ENCODE measurements at regions not wholly inside any gene's neighbourhood (a gene's known extent, or its start where the extent isn't known, plus 50 kb on each side); places are given as distances from the start of the nearest gene placed in this dataset.

GRCh38 chr4:180101348-180102083, 2141.7 kb upstream of the TENM3 start:
- no peaks in the 10 kb centered on the region for H3K9me3 ChIP-seq (ENCODE audit: control insufficient read depth, insufficient read depth, low read length)
- no peaks in the 10 kb centered on the region for H3K27me3 ChIP-seq (ENCODE audit: control insufficient read depth, insufficient read depth, low read length)
- H3K4me3 ChIP-seq (ENCODE audit: low read depth, low read length): no peak overlapping the region
- no peak overlapping the region for H3K27ac ChIP-seq (ENCODE audit: low read depth, low read length)
- DNase-seq (ENCODE audit: low read depth in 4 of 6, low spot score in 6 of 6): no peak
- H3K4me1 ChIP-seq (ENCODE audit: control insufficient read depth, insufficient read depth, low read length): no peaks in the 10 kb centered on the region
- H3K36me3 ChIP-seq (ENCODE audit: control insufficient read depth, insufficient read depth, low read length): peaks cover 3% of the 10 kb centered on the region
- 89% methylated on average over 28 of the region's 28 CpGs for WGBS (ENCODE audit: insufficient coverage)

GRCh38 chr4:180103794-180104193, 2139.4 kb upstream of the TENM3 start:
- Histone ChIP-seq H3K4me3 (ENCODE audit: low read depth, low read length) (no peak overlapping the region), H3K27me3 (ENCODE audit: control insufficient read depth, insufficient read depth, low read length) (no peaks in the 10 kb centered on the region), H3K36me3 (ENCODE audit: control insufficient read depth, insufficient read depth, low read length) (peaks cover 3% of the 10 kb centered on the region), H3K27ac (ENCODE audit: low read depth, low read length) (no peak overlapping the region), H3K9me3 (ENCODE audit: control insufficient read depth, insufficient read depth, low read length) (no peaks in the 10 kb centered on the region), H3K4me1 (ENCODE audit: control insufficient read depth, insufficient read depth, low read length) (no peaks in the 10 kb centered on the region)
- no CpG with 5 or more reads among the region's 3 CpGs for WGBS (ENCODE audit: insufficient coverage)
- no peak for DNase-seq (ENCODE audit: low read depth in 4 of 6, low spot score in 6 of 6)

- no peaks in the 10 kb centered on the region for H3K27me3 ChIP-seq (ENCODE audit: control insufficient read depth, insufficient read depth, low read length)
These were observed 2137.8 kb upstream of the TENM3 start for GRCh38 chr4:180105362-180105761.

GRCh38 chr4:180106122-180106521, 2137.1 kb upstream of the TENM3 start:
- 100% methylated on average over 1 of the region's 2 CpGs for WGBS (ENCODE audit: insufficient coverage)
- DNase-seq (ENCODE audit: low read depth in 4 of 6, low spot score in 6 of 6): no peak
- Histone ChIP-seq H3K27me3 (ENCODE audit: control insufficient read depth, insufficient read depth, low read length) (no peaks in the 10 kb centered on the region), H3K27ac (ENCODE audit: low read depth, low read length) (no peak overlapping the region), H3K9me3 (ENCODE audit: control insufficient read depth, insufficient read depth, low read length) (no peaks in the 10 kb centered on the region), H3K36me3 (ENCODE audit: control insufficient read depth, insufficient read depth, low read length) (peaks cover 3% of the 10 kb centered on the region), H3K4me3 (ENCODE audit: low read depth, low read length) (no peak overlapping the region), H3K4me1 (ENCODE audit: control insufficient read depth, insufficient read depth, low read length) (no peaks in the 10 kb centered on the region)

More at GRCh38 chr4:180105362-180105761, 2137.8 kb upstream of the TENM3 start:
- DNase-seq (ENCODE audit: low read depth in 4 of 6, low spot score in 6 of 6): no peak
- Histone ChIP-seq H3K4me1 (ENCODE audit: control insufficient read depth, insufficient read depth, low read length) (no peaks in the 10 kb centered on the region), H3K4me3 (ENCODE audit: low read depth, low read length) (no peak overlapping the region), H3K27ac (ENCODE audit: low read depth, low read length) (no peak overlapping the region), H3K9me3 (ENCODE audit: control insufficient read depth, insufficient read depth, low read length) (no peaks in the 10 kb centered on the region), H3K36me3 (ENCODE audit: control insufficient read depth, insufficient read depth, low read length) (peaks cover 3% of the 10 kb centered on the region)
- 100% methylated on average over 1 of the region's 3 CpGs for WGBS (ENCODE audit: insufficient coverage)

GRCh38 chr4:180106997-180107396, 2136.2 kb upstream of the TENM3 start:
- Histone ChIP-seq H3K27ac (ENCODE audit: low read depth, low read length) (no peak overlapping the region), H3K9me3 (ENCODE audit: control insufficient read depth, insufficient read depth, low read length) (no peaks in the 10 kb centered on the region), H3K4me3 (ENCODE audit: low read depth, low read length) (no peak overlapping the region), H3K4me1 (ENCODE audit: control insufficient read depth, insufficient read depth, low read length) (no peaks in the 10 kb centered on the region), H3K36me3 (ENCODE audit: control insufficient read depth, insufficient read depth, low read length) (no peaks in the 10 kb centered on the region), H3K27me3 (ENCODE audit: control insufficient read depth, insufficient read depth, low read length) (no peaks in the 10 kb centered on the region)
- WGBS (ENCODE audit: insufficient coverage): 90% methylated on average over 4 of the region's 6 CpGs
- DNase-seq (ENCODE audit: low read depth in 4 of 6, low spot score in 6 of 6): no peak

GRCh38 chr4:180116840-180117239, 2126.4 kb upstream of the TENM3 start:
- no peak overlapping the region for H3K4me3 ChIP-seq (ENCODE audit: low read depth, low read length)
- WGBS (ENCODE audit: insufficient coverage): 91% methylated on average over 4 of the region's 4 CpGs
- H3K36me3 ChIP-seq (ENCODE audit: control insufficient read depth, insufficient read depth, low read length): no peaks in the 10 kb centered on the region
- no peaks in the 10 kb centered on the region for H3K9me3 ChIP-seq (ENCODE audit: control insufficient read depth, insufficient read depth, low read length)
- H3K27me3 ChIP-seq (ENCODE audit: control insufficient read depth, insufficient read depth, low read length): no peaks in the 10 kb centered on the region
- DNase-seq (ENCODE audit: low read depth in 4 of 6, low spot score in 6 of 6): no peak
- no peak overlapping the region for H3K27ac ChIP-seq (ENCODE audit: low read depth, low read length)
- no peaks in the 10 kb centered on the region for H3K4me1 ChIP-seq (ENCODE audit: control insufficient read depth, insufficient read depth, low read length)

GRCh38 chr4:180120068-180120467, 2123.1 kb upstream of the TENM3 start:
- Histone ChIP-seq H3K27me3 (ENCODE audit: control insufficient read depth, insufficient read depth, low read length) (no peaks in the 10 kb centered on the region), H3K36me3 (ENCODE audit: control insufficient read depth, insufficient read depth, low read length) (no peaks in the 10 kb centered on the region), H3K4me1 (ENCODE audit: control insufficient read depth, insufficient read depth, low read length) (no peaks in the 10 kb centered on the region), H3K9me3 (ENCODE audit: control insufficient read depth, insufficient read depth, low read length) (no peaks in the 10 kb centered on the region), H3K4me3 (ENCODE audit: low read depth, low read length) (no peak overlapping the region), H3K27ac (ENCODE audit: low read depth, low read length) (no peak overlapping the region)
- no CpG with 5 or more reads among the region's 3 CpGs for WGBS (ENCODE audit: insufficient coverage)
- DNase-seq (ENCODE audit: low read depth in 4 of 6, low spot score in 6 of 6): no peak

GRCh38 chr4:180134091-180134866, 2108.9 kb upstream of the TENM3 start:
- WGBS (ENCODE audit: insufficient coverage): 0% methylated on average over 1 of the region's 11 CpGs
- Histone ChIP-seq H3K27ac (ENCODE audit: low read depth, low read length) (no peak overlapping the region), H3K4me3 (ENCODE audit: low read depth, low read length) (peak overlapping the region; percentile 16), H3K9me3 (ENCODE audit: control insufficient read depth, insufficient read depth, low read length) (no peaks in the 10 kb centered on the region), H3K27me3 (ENCODE audit: control insufficient read depth, insufficient read depth, low read length) (no peaks in the 10 kb centered on the region), H3K36me3 (ENCODE audit: control insufficient read depth, insufficient read depth, low read length) (no peaks in the 10 kb centered on the region), H3K4me1 (ENCODE audit: control insufficient read depth, insufficient read depth, low read length) (peaks cover 4% of the 10 kb centered on the region)
- DNase-seq (ENCODE audit: low read depth in 4 of 6, low spot score in 6 of 6): peak in 2 of 6 donors; percentile 26 to 39

- H3K27ac ChIP-seq (ENCODE audit: low read depth, low read length): no peak overlapping the region
- no peaks in the 10 kb centered on the region for H3K36me3 ChIP-seq (ENCODE audit: control insufficient read depth, insufficient read depth, low read length)
- DNase-seq (ENCODE audit: low read depth in 4 of 6, low spot score in 6 of 6): no peak
- no peak overlapping the region for H3K4me3 ChIP-seq (ENCODE audit: low read depth, low read length)
- H3K4me1 ChIP-seq (ENCODE audit: control insufficient read depth, insufficient read depth, low read length): no peaks in the 10 kb centered on the region
- H3K27me3 ChIP-seq (ENCODE audit: control insufficient read depth, insufficient read depth, low read length): no peaks in the 10 kb centered on the region
- H3K9me3 ChIP-seq (ENCODE audit: control insufficient read depth, insufficient read depth, low read length): no peaks in the 10 kb centered on the region
- no CpG with 5 or more reads among the region's 3 CpGs for WGBS (ENCODE audit: insufficient coverage)
These were observed 2101.5 kb upstream of the TENM3 start for GRCh38 chr4:180141734-180142133.

GRCh38 chr4:180148737-180149136, 2094.5 kb upstream of the TENM3 start:
- no peak overlapping the region for H3K27ac ChIP-seq (ENCODE audit: low read depth, low read length)
- no peaks in the 10 kb centered on the region for H3K9me3 ChIP-seq (ENCODE audit: control insufficient read depth, insufficient read depth, low read length)
- no peaks in the 10 kb centered on the region for H3K4me1 ChIP-seq (ENCODE audit: control insufficient read depth, insufficient read depth, low read length)
- no CpG with 5 or more reads among the region's 2 CpGs for WGBS (ENCODE audit: insufficient coverage)
- no peaks in the 10 kb centered on the region for H3K36me3 ChIP-seq (ENCODE audit: control insufficient read depth, insufficient read depth, low read length)
- DNase-seq (ENCODE audit: low read depth in 4 of 6, low spot score in 6 of 6): no peak
- no peaks in the 10 kb centered on the region for H3K27me3 ChIP-seq (ENCODE audit: control insufficient read depth, insufficient read depth, low read length)
- no peak overlapping the region for H3K4me3 ChIP-seq (ENCODE audit: low read depth, low read length)

Measured in spinal cord (tissue), 9 donors.